ENCODE measurements at regions not wholly inside any gene's neighbourhood (a gene's known extent, or its start where the extent isn't known, plus 50 kb on each side); places are given as distances from the start of the nearest gene placed in this dataset.

GRCh38 chr2:56709181-56709580 lies 525.4 kb downstream of the CCDC85A start:
- no peak for DNase-seq (ENCODE audit: low spot score)

- DNase-seq (ENCODE audit: low spot score) = no peak
Measured at GRCh38 chr2:56713161-56713676, 529.4 kb downstream of the CCDC85A start.

GRCh38 chr2:56713978-56714377 lies 530.2 kb downstream of the CCDC85A start:
- no peak for DNase-seq (ENCODE audit: low spot score)

- no peak for DNase-seq (ENCODE audit: low spot score)
Measured at GRCh38 chr2:56714400-56714799, 530.6 kb downstream of the CCDC85A start.

GRCh38 chr2:56715683-56716082 lies 531.9 kb downstream of the CCDC85A start:
- DNase-seq (ENCODE audit: low spot score) = no peak

- no peak for DNase-seq (ENCODE audit: low spot score)
Measured at GRCh38 chr2:56718413-56718812, 534.6 kb downstream of the CCDC85A start.

- DNase-seq (ENCODE audit: low spot score) = no peak
Measured at GRCh38 chr2:56729212-56729611, 545.4 kb downstream of the CCDC85A start.

GRCh38 chr2:56732946-56733345 lies 549.2 kb downstream of the CCDC85A start:
- DNase-seq (ENCODE audit: low spot score) = no peak

- DNase-seq (ENCODE audit: low spot score) = no peak
Measured at GRCh38 chr2:56739413-56739812, 555.6 kb downstream of the CCDC85A start.

- no peak for DNase-seq (ENCODE audit: low spot score)
Measured at GRCh38 chr2:56741601-56742102, 557.9 kb downstream of the CCDC85A start.

GRCh38 chr2:56743807-56744206 lies 560.0 kb downstream of the CCDC85A start:
- DNase-seq (ENCODE audit: low spot score) = no peak

- DNase-seq (ENCODE audit: low spot score) = no peak
Measured at GRCh38 chr2:56749152-56749752, 565.5 kb downstream of the CCDC85A start.

- no peak for DNase-seq (ENCODE audit: low spot score)
Measured at GRCh38 chr2:56753182-56753581, 569.4 kb downstream of the CCDC85A start.

- DNase-seq (ENCODE audit: low spot score) = no peak
Measured at GRCh38 chr2:56754066-56754615, 570.4 kb downstream of the CCDC85A start.

GRCh38 chr2:56754627-56755026 lies 570.8 kb downstream of the CCDC85A start:
- no peak for DNase-seq (ENCODE audit: low spot score)

GRCh38 chr2:56757884-56758545 lies 574.2 kb downstream of the CCDC85A start:
- DNase-seq (ENCODE audit: low spot score) = no peak

GRCh38 chr2:56763683-56764082 lies 579.9 kb downstream of the CCDC85A start:
- no peak for DNase-seq (ENCODE audit: low spot score)

GRCh38 chr2:56768973-56769372 lies 585.2 kb downstream of the CCDC85A start:
- no peak for DNase-seq (ENCODE audit: low spot score)

- DNase-seq (ENCODE audit: low spot score) = no peak
Measured at GRCh38 chr2:56770490-56770889, 586.7 kb downstream of the CCDC85A start.

GRCh38 chr2:56784046-56784445 lies 600.3 kb downstream of the CCDC85A start:
- no peak for DNase-seq (ENCODE audit: low spot score)

GRCh38 chr2:56801214-56801613 lies 617.4 kb downstream of the CCDC85A start:
- no peak for DNase-seq (ENCODE audit: low spot score)

- no peak for DNase-seq (ENCODE audit: low spot score)
Measured at GRCh38 chr2:56801770-56802169, 618.0 kb downstream of the CCDC85A start.

- DNase-seq (ENCODE audit: low spot score) = no peak
Measured at GRCh38 chr2:56803596-56803995, 619.8 kb downstream of the CCDC85A start.

All from hematopoietic multipotent progenitor cell treated with erythropoietin and hydrocortisone succinate and interleukin-3 and kit ligand, for 15 days (in vitro differentiated cells).